Right atrium auricular region (tissue), 2 donors: ENCODE measurements at regions not wholly inside any gene's neighbourhood (a gene's known extent, or its start where the extent isn't known, plus 50 kb on each side); places are given as distances from the start of the nearest gene placed in this dataset.

Source experiments
- DNase-seq: peaks from one replicate; pipeline ENCODE4 v3.0.0-alpha.2; 2019; ENCODE audit warnings: low spot score
- H3K27ac ChIP-seq, 2 donors: fragments of 200-600 bp; sonication (generic); 1 replicate in 1 of 2; 2 replicates in 1 of 2; pipeline ENCODE4 v1.5.1; 2016 to 2019
- H3K27me3 ChIP-seq, 2 donors: fragments of 200-600 bp; sonication (generic); one replicate each; pipeline versions ENCODE4 v1.5.1 to v1.6.0; 2017 to 2019
- H3K36me3 ChIP-seq: fragments of 200-600 bp; sonication (generic); one replicate; pipeline ENCODE4 v1.5.1; 2016
- H3K4me1 ChIP-seq, 2 donors: fragments of 200-600 bp; sonication (generic); one replicate each; pipeline versions ENCODE4 v1.5.1 to v1.6.0; 2017 to 2019
- H3K4me3 ChIP-seq, 2 donors: fragments of 200-600 bp; sonication (generic); 1 replicate in 1 of 2; 2 replicates in 1 of 2; pipeline ENCODE4 v1.5.1; 2017 to 2019; ENCODE audit warnings: mild to moderate bottlenecking in 1 of 2, moderate library complexity in 1 of 2
- H3K9me3 ChIP-seq, 2 donors: fragments of 200-600 bp; sonication (generic); one replicate each; pipeline ENCODE4 v1.5.1; 2019
- TF ChIP-seq, protein P1 (sequence below), 2 donors: fragments of 200-600 bp; sonication (generic); IDR thresholded peaks; one replicate each; pipeline ENCODE4 v1.5.1; 2019; ENCODE audit warnings: antibody characterized with exemption in 2 of 2

DNA sequence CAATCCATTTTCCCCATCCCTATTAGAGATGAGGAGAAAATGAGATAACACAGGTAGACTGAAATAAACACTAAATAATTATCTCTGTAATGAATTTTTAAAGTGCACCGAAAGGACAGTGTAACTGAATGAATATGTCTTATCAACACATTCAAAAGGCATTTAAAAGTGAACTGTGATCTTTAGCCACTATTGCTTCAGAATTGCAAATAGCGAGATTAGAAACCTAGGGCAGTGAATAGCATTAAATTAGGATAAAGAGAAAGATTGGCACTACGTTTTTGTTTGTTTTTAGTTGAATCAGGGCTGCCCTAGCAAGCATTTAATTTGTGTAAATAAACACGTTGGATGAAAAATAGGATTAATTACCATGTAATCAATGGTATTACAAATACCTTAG lies 537.5 kb downstream of the ELAVL2 start:
- Histone ChIP-seq H3K27me3 (no peaks in the 10 kb centered on the region), H3K36me3 (no peaks in the 10 kb centered on the region), H3K4me3 (no peak overlapping the region), H3K4me1 (no peaks in the 10 kb centered on the region), H3K9me3 (no peaks in the 10 kb centered on the region), H3K27ac (no peak overlapping the region)
- TF ChIP-seq, protein P1, sequence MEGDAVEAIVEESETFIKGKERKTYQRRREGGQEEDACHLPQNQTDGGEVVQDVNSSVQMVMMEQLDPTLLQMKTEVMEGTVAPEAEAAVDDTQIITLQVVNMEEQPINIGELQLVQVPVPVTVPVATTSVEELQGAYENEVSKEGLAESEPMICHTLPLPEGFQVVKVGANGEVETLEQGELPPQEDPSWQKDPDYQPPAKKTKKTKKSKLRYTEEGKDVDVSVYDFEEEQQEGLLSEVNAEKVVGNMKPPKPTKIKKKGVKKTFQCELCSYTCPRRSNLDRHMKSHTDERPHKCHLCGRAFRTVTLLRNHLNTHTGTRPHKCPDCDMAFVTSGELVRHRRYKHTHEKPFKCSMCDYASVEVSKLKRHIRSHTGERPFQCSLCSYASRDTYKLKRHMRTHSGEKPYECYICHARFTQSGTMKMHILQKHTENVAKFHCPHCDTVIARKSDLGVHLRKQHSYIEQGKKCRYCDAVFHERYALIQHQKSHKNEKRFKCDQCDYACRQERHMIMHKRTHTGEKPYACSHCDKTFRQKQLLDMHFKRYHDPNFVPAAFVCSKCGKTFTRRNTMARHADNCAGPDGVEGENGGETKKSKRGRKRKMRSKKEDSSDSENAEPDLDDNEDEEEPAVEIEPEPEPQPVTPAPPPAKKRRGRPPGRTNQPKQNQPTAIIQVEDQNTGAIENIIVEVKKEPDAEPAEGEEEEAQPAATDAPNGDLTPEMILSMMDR (IDR thresholded peaks at IDR 0.05) = no peak
- DNase-seq = no peak

DNA sequence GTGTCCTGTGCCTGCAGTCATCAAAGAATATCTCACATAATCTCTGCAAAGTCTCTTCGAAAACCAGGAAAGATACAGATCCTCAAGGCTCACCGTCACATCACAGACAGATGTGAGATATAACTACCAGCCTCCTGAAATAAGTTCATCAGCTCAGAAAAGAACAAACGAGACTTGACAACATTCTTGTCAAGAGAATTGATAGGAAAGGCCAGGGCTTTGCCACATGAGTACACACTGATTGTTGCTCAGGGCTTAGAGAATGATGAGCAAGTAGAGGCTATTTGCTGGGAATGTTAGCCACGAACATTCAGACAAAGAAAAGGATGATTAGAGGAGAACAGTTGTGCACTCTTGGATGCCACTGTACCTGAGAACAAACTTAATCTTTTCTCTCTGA lies 535.1 kb downstream of the ELAVL2 start:
- no peaks in the 10 kb centered on the region for H3K27me3 ChIP-seq
- H3K4me3 ChIP-seq = no peak overlapping the region
- H3K36me3 ChIP-seq = no peaks in the 10 kb centered on the region
- H3K4me1 ChIP-seq = no peaks in the 10 kb centered on the region
- TF ChIP-seq, protein P1 (IDR thresholded peaks at IDR 0.05) = no peak
- no peak for DNase-seq
- no peaks in the 10 kb centered on the region for H3K9me3 ChIP-seq
- H3K27ac ChIP-seq = no peak overlapping the region

DNA sequence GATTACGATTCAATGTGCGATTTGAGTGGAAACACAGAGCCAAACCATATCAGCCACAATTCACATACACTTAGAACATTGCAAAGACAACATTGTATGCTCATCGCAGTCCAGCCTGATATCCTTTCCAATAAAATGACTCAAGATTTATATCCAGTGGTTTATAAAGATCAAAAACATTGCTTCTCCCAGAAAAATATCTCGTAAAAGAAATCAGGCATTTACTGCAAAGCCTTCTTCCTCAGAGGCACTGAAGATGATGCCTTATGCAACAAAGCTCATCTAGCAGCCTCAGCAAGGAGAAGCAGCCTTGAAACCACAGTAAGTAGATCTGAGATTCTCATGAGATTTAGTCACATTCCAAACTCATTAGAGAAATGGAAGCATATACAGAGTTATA lies 523.8 kb downstream of the ELAVL2 start:
- TF ChIP-seq, protein P1 (IDR thresholded peaks at IDR 0.05) = no peak
- Histone ChIP-seq H3K27ac (no peak overlapping the region), H3K27me3 (no peaks in the 10 kb centered on the region), H3K36me3 (no peaks in the 10 kb centered on the region), H3K4me1 (no peaks in the 10 kb centered on the region), H3K4me3 (no peak overlapping the region), H3K9me3 (no peaks in the 10 kb centered on the region)
- no peak for DNase-seq

DNA sequence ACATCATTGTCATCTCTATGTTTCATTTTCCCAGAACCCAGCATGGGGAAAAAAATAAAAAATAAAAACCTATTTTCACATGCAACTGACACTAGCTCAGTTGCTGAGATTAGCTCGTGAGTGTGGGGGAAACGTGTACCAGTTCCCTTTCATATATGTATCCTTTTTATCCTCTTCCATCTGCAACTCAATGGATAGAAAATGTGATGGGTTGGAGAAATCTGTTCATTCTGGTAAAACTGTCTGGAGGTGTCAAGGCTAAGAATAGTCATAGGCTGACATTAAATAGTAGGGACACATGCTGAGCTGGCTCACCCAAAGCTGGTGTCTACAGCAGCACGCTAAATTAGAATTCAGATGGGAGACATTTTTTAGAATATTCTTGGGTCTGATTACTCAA lies 519.3 kb downstream of the ELAVL2 start:
- Histone ChIP-seq H3K27ac (no peak overlapping the region), H3K4me1 (no peaks in the 10 kb centered on the region), H3K4me3 (no peak overlapping the region), H3K27me3 (no peaks in the 10 kb centered on the region), H3K36me3 (no peaks in the 10 kb centered on the region), H3K9me3 (no peaks in the 10 kb centered on the region)
- TF ChIP-seq, protein P1 (IDR thresholded peaks at IDR 0.05) = no peak
- DNase-seq = no peak

DNA sequence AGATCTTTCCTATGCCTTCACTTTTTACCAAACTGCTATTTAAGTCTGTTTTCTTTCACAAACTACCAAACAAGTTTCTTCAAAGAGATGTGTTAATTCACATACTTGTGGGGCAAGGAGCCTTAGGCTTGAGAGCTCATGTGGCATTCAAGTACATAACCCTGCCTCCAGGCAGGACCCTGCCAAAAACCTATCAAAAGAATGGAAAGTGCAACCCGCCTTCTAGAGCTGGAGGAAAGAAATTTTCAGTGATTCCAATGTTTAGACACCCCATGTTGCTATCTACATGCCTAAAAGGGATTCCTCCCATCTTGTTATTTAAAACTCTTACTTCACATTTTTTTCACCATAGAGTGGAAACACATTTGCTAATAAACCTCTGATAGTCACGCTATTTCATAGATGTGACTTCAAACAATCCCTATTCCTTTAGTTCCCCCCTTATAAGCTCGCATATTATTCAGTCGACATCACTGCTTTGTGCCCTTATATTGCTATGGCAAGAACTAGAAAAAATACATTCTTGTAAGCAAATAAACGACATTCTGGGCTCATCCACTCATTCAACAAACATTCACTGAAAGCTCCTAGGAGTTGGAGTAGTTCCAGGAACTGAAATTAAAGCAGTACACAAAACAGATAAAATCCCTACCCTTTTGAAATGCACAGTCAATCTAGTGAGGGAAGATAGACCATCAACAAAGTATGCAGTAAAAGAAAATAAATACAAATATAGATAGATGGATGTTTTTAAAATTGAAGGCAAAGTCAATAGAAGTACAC lies 518.1 kb downstream of the ELAVL2 start:
- H3K4me1 ChIP-seq = no peaks in the 10 kb centered on the region
- H3K27me3 ChIP-seq = no peaks in the 10 kb centered on the region
- no peaks in the 10 kb centered on the region for H3K9me3 ChIP-seq
- TF ChIP-seq, protein P1 (IDR thresholded peaks at IDR 0.05) = no peak
- H3K4me3 ChIP-seq = no peak overlapping the region
- H3K36me3 ChIP-seq = no peaks in the 10 kb centered on the region
- no peak for DNase-seq
- H3K27ac ChIP-seq = no peak overlapping the region

DNA sequence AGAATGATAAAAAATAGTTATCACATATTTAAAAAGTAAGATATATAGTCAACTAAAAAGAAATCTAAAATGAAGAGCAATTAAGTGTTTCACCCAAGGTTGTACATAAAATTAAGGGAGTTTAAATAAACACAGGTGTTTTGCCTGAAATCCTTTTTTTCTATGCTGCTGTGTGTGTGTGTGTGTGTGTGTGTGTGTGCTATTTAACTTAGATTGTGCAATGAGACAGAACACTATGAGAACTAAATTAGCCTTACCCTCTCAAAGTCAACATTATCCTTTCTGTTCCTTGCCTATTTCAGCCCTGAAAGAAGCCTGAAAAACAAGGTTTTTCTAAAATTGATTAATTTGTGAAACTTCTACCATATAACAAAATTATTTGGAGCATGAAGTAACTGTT lies 516.2 kb downstream of the ELAVL2 start:
- Histone ChIP-seq H3K9me3 (no peaks in the 10 kb centered on the region), H3K27me3 (no peaks in the 10 kb centered on the region), H3K4me1 (no peaks in the 10 kb centered on the region), H3K36me3 (no peaks in the 10 kb centered on the region), H3K27ac (no peak overlapping the region), H3K4me3 (no peak overlapping the region)
- no peak for DNase-seq
- TF ChIP-seq, protein P1 (IDR thresholded peaks at IDR 0.05) = no peak
